K562 (cell line): ENCODE measurements at regions not wholly inside any gene's neighbourhood (a gene's known extent, or its start where the extent isn't known, plus 50 kb on each side); places are given as distances from the start of the nearest gene placed in this dataset.

Experiments used
- CEBPG ChIP-seq, 3 experiments: fragments of 200-800 bp in 1 of 3; sonication (Bioruptor generic) in 1 of 3; sonication (generic) in 1 of 3; formaldehyde crosslinking in 1 of 3; IDR thresholded peaks in 2 of 3; conservative IDR thresholded peaks in 1 of 3; 2 replicates each; pipeline versions ENCODE4 v1.6.1 to v1.8.0; 2016 to 2022; ENCODE audit warnings: missing compliant biosample characterization in 2 of 3, missing genetic modification characterization in 2 of 3, mild to moderate bottlenecking in 1 of 3, missing genetic modification reagents in 1 of 3
- CREBBP ChIP-seq: IDR thresholded peaks from one replicate; pipeline ENCODE4 v1.6.1; 2012; ENCODE audit warnings: low read depth, mild to moderate bottlenecking, control low read depth, inconsistent platforms, low read length
- CTBP1 ChIP-seq: fragments of 450-650 bp; IDR thresholded peaks from 2 replicates; pipeline ENCODE4 v1.6.1; 2016; ENCODE audit warnings: borderline replicate concordance
- E2F3 ChIP-seq: fragments of 250-450 bp; sonication (Bioruptor Pico); IDR thresholded peaks from 2 replicates; pipeline ENCODE4 v1.4.0; 2020; ENCODE audit warnings: mild to moderate bottlenecking
- HNRNPL ChIP-seq: fragments of 200-400 bp; formaldehyde crosslinking; IDR thresholded peaks from 2 replicates; pipeline ENCODE4 v1.6.1; 2017; ENCODE audit warnings: low read depth, mild to moderate bottlenecking, low read length
- KLF10 ChIP-seq: fragments of 250-450 bp; sonication (Bioruptor Pico); IDR thresholded peaks from 2 replicates; pipeline ENCODE4 v1.6.1; 2021; ENCODE audit warnings: matching md5 sums
- MAFG ChIP-seq: fragments of 450-650 bp; conservative IDR thresholded peaks from 2 replicates; pipeline ENCODE4 v1.6.1; 2016; ENCODE audit warnings: missing genetic modification characterization, missing compliant biosample characterization
- NUFIP1 ChIP-seq: fragments of 450-650 bp; IDR thresholded peaks from 2 replicates; pipeline ENCODE4 v1.6.1; 2018; ENCODE audit not compliant: partially characterized antibody
- SETDB1 ChIP-seq: IDR thresholded peaks from one replicate; pipeline ENCODE4 v1.6.1; 2012; ENCODE audit warnings: low read length, control low read depth, inconsistent platforms
- SMARCA5 ChIP-seq: fragments of 450-650 bp; IDR thresholded peaks from 2 replicates; pipeline ENCODE4 v1.6.1; 2016
- SMARCE1 ChIP-seq: fragments of 450-650 bp; IDR thresholded peaks from 2 replicates; pipeline ENCODE4 v1.7.1; 2016; ENCODE audit warnings: mild to moderate bottlenecking
- ZNF780A ChIP-seq: fragments of 250-450 bp; sonication (Bioruptor Pico); IDR thresholded peaks from 2 replicates; pipeline ENCODE4 v1.5.0; 2021; ENCODE audit warnings: mild to moderate bottlenecking
- TF ChIP-seq, protein P1 (sequence below): fragments of 250-450 bp; sonication (Bioruptor Pico); IDR thresholded peaks from 2 replicates; pipeline ENCODE4 v1.8.0; 2021; ENCODE audit warnings: moderate library complexity, mild to moderate bottlenecking, inconsistent platforms
- TF ChIP-seq, protein P2 (sequence below), 2 experiments: fragments of 450-650 bp; conservative IDR thresholded peaks; 2 replicates each; pipeline ENCODE4 v1.6.1; 2017; ENCODE audit warnings: mild to moderate bottlenecking in 2 of 2, moderate library complexity in 2 of 2
- TF ChIP-seq, protein P3 (sequence below), 2 experiments: fragments of 450-650 bp; formaldehyde crosslinking in 1 of 2; IDR thresholded peaks; 2 replicates each; pipeline versions ENCODE4 v1.4.0 to v1.6.1; 2014 to 2020; ENCODE audit warnings: mild to moderate bottlenecking in 2 of 2, borderline replicate concordance in 1 of 2, low read depth in 1 of 2
- TF ChIP-seq, protein P4 (sequence below): fragments of 250-450 bp; sonication (Bioruptor Pico); IDR thresholded peaks from 2 replicates; pipeline ENCODE4 v1.8.0; 2021; ENCODE audit warnings: moderate library complexity, mild to moderate bottlenecking, inconsistent platforms

DNA sequence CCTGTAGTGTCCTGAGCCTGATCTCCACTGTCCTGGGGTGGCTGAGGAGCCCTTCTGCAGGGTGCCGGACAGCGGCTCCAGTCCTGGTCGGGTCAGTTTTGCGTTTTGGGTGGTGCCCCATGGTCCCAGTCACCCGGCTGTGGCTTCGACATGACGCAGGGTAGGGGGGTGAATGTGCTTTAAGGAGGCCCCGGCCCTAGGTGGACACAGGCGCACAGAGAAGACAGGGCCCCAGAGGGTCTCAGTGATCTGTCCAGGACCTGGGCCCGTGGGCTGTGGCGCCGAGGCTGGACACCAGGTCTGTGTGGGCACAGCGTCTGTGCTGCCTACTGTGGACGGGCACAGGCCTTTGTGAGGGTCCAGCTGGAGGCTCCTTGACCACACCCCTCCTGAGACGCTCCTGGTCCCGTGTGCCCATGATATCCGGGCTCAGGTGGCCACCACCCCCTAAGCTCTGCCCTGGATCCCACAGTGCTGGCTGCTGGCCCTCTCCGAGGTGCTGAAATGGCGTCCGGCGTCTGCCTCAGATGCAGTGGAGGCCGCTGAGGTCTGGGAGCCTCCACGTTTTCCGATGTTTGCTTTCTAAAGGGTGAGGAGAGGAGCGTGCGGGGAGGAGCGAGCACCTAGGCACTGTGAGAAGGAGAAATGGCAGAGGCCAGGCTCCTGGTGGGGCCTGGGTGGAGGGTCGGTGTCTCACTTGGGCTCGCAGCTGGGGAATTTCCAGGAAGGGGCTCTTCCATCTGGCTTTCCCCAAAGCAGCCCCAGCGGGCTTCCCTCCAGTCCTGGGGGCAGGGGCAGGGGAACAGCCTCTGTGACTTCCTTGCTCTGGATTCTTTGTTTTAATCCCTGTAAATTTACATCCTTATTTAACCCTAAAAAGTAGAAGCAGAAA is 56.1 kb upstream of the ACSF3 start (continued):
- TF ChIP-seq CREBBP, result no peak
- no peak for TF ChIP-seq CEBPG (CRISPR knock-in tag; IDR thresholded peaks at IDR 0.05)
- TF ChIP-seq CEBPG (tag; conservative IDR thresholded peaks at IDR 0.05 in 1 of 2, IDR thresholded peaks at IDR 0.05 in 1 of 2), result no peak
- TF ChIP-seq E2F3 (CRISPR knock-in tag), result no peak
- 0 out of 2 replicates have a peak, but pooled peaks have one; percentile 21 for TF ChIP-seq SMARCE1
- TF ChIP-seq, protein P1, sequence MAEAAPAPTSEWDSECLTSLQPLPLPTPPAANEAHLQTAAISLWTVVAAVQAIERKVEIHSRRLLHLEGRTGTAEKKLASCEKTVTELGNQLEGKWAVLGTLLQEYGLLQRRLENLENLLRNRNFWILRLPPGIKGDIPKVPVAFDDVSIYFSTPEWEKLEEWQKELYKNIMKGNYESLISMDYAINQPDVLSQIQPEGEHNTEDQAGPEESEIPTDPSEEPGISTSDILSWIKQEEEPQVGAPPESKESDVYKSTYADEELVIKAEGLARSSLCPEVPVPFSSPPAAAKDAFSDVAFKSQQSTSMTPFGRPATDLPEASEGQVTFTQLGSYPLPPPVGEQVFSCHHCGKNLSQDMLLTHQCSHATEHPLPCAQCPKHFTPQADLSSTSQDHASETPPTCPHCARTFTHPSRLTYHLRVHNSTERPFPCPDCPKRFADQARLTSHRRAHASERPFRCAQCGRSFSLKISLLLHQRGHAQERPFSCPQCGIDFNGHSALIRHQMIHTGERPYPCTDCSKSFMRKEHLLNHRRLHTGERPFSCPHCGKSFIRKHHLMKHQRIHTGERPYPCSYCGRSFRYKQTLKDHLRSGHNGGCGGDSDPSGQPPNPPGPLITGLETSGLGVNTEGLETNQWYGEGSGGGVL (CRISPR knock-in tag), result no peak
- TF ChIP-seq, protein P2, sequence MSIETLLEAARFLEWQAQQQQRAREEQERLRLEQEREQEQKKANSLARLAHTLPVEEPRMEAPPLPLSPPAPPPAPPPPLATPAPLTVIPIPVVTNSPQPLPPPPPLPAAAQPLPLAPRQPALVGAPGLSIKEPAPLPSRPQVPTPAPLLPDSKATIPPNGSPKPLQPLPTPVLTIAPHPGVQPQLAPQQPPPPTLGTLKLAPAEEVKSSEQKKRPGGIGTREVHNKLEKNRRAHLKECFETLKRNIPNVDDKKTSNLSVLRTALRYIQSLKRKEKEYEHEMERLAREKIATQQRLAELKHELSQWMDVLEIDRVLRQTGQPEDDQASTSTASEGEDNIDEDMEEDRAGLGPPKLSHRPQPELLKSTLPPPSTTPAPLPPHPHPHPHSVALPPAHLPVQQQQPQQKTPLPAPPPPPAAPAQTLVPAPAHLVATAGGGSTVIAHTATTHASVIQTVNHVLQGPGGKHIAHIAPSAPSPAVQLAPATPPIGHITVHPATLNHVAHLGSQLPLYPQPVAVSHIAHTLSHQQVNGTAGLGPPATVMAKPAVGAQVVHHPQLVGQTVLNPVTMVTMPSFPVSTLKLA (conservative IDR thresholded peaks at IDR 0.05), result peak in 1 of 2 experiments; percentile 40; a peak in 1 of 4 replicates
- no peak for TF ChIP-seq HNRNPL
- TF ChIP-seq, protein P3, sequence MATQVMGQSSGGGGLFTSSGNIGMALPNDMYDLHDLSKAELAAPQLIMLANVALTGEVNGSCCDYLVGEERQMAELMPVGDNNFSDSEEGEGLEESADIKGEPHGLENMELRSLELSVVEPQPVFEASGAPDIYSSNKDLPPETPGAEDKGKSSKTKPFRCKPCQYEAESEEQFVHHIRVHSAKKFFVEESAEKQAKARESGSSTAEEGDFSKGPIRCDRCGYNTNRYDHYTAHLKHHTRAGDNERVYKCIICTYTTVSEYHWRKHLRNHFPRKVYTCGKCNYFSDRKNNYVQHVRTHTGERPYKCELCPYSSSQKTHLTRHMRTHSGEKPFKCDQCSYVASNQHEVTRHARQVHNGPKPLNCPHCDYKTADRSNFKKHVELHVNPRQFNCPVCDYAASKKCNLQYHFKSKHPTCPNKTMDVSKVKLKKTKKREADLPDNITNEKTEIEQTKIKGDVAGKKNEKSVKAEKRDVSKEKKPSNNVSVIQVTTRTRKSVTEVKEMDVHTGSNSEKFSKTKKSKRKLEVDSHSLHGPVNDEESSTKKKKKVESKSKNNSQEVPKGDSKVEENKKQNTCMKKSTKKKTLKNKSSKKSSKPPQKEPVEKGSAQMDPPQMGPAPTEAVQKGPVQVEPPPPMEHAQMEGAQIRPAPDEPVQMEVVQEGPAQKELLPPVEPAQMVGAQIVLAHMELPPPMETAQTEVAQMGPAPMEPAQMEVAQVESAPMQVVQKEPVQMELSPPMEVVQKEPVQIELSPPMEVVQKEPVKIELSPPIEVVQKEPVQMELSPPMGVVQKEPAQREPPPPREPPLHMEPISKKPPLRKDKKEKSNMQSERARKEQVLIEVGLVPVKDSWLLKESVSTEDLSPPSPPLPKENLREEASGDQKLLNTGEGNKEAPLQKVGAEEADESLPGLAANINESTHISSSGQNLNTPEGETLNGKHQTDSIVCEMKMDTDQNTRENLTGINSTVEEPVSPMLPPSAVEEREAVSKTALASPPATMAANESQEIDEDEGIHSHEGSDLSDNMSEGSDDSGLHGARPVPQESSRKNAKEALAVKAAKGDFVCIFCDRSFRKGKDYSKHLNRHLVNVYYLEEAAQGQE (IDR thresholded peaks at IDR 0.05; ENCODE audit: borderline replicate concordance), result peak; percentile 99
- TF ChIP-seq, protein P3 (CRISPR knock-in tag; IDR thresholded peaks at IDR 0.05; ENCODE audit: low read depth), result peak; percentile 99
- peak; percentile 31; the same call in 1 of the 2 replicates for TF ChIP-seq CTBP1
- no peak for TF ChIP-seq MAFG (tag)
- no peak for TF ChIP-seq ZNF780A (CRISPR knock-in tag)
- no peak for TF ChIP-seq KLF10
- TF ChIP-seq, protein P4, sequence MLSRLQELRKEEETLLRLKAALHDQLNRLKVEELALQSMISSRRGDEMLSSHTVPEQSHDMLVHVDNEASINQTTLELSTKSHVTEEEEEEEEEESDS, result no peak
- no peak for TF ChIP-seq NUFIP1
- TF ChIP-seq SETDB1, result no peak
- TF ChIP-seq SMARCA5, result no peak
